Astrocyte of the spinal cord (primary cell): ENCODE measurements at regions not wholly inside any gene's neighbourhood (a gene's known extent, or its start where the extent isn't known, plus 50 kb on each side); places are given as distances from the start of the nearest gene placed in this dataset.
"Not testable (repeated sequence)": the region's sequence is repeated elsewhere in the genome, so short reads cannot be mapped to it uniquely, and the experiment has no call there.

Source experiments
- DNase-seq: peaks from one replicate; pipeline ENCODE4 v3.0.0; 2011; ENCODE audit warnings: low read depth, low spot score
- H3K4me3 ChIP-seq: 2 replicates; pipeline ENCODE4 v1.5.1; 2011; ENCODE audit warnings: low read depth, mild to moderate bottlenecking, low read length, moderate library complexity
- in situ Hi-C: cut with HindIII; loops from 2 replicates; pipeline ENCODE4 v1.10.0; 2017; ENCODE audit warnings: low sequenced_read_pairs
- TF ChIP-seq, protein P1 (sequence below): IDR thresholded peaks from 2 replicates; pipeline ENCODE4 v1.5.1; 2012; ENCODE audit warnings: low read depth, mild to moderate bottlenecking, low read length, inconsistent platforms

DNA sequence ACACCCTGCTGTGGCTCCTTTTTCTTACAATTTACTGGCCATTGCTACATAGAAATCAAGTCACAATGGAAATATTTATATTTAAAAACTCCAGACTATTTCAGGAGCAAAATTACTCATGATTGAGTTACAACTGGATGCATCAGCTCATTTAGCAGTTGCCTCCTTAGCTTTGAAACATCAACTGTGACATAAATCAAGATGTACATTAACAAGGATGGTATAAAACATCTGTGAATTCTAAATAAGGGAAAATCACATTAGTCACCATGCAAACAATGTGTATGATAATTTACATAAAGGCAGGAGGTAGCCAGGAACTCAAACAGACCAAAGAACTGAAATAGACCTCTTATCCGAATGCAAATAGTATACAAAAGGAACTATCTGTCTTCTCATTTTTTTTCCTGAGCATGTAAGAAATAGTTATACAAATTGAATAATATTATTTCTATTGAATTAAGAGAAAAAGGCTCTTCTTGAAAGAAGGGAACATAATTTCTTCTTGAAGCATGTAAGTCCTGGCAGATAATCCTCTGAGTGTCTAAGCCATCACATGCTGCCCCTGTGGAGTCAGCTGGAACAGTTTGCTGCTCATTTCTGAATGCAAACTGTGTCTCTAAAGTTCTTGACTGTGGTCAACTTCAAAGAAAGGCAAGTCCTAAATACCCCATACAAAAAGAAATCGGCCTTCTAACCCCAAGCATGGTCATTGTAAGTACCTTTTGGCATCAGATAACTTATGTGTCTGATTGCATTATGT, 151.2 kb downstream of the NAA11 start:
- in situ Hi-C loops, result no loop called here
- H3K4me3 ChIP-seq, result no peak overlapping the region
- TF ChIP-seq, protein P1, sequence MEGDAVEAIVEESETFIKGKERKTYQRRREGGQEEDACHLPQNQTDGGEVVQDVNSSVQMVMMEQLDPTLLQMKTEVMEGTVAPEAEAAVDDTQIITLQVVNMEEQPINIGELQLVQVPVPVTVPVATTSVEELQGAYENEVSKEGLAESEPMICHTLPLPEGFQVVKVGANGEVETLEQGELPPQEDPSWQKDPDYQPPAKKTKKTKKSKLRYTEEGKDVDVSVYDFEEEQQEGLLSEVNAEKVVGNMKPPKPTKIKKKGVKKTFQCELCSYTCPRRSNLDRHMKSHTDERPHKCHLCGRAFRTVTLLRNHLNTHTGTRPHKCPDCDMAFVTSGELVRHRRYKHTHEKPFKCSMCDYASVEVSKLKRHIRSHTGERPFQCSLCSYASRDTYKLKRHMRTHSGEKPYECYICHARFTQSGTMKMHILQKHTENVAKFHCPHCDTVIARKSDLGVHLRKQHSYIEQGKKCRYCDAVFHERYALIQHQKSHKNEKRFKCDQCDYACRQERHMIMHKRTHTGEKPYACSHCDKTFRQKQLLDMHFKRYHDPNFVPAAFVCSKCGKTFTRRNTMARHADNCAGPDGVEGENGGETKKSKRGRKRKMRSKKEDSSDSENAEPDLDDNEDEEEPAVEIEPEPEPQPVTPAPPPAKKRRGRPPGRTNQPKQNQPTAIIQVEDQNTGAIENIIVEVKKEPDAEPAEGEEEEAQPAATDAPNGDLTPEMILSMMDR, result no peak
- no peak for DNase-seq

DNA sequence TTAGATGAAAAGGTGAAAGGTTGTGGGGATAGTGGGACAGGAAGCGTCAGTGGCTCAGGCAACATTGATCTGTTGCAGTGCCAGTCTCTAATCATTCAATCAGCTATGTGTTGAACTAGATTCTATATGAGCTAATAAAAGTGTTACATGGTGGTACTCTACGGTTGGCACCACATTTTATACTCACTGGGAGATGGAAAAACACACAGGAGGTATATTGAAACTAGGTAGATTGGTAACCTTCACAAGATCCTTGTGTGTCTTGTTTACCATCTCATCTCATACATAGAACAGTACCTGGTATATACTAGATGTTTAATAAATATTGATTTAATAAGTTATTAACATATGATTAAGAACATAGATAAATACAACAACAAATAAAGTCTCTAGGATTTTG, 152.7 kb downstream of the NAA11 start:
- TF ChIP-seq, protein P1, result no peak
- DNase-seq, result no peak
- in situ Hi-C loops, result no loop called here
- H3K4me3 ChIP-seq, result no peak overlapping the region

DNA sequence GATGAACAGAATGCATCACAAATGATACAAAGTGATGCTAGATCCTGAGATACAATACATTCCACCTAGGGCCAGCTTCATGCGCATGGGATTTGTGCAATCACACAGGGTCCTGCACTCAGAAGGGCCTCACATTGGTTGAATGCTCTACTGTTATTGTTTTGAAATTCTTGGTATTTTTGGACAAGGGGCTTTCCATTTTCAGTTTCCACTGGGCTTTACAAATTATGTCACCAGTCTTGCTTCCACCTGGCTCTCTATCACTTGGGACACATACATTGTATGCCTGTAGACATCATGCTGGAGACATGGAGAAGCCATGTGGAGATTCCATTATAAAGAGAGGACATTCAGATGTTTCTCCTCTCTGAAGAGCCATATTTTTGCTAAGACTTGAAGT, 155.8 kb downstream of the NAA11 start:
- H3K4me3 ChIP-seq, result no peak overlapping the region
- TF ChIP-seq, protein P1, result no peak
- no peak for DNase-seq
- in situ Hi-C loops, result no loop called here

DNA sequence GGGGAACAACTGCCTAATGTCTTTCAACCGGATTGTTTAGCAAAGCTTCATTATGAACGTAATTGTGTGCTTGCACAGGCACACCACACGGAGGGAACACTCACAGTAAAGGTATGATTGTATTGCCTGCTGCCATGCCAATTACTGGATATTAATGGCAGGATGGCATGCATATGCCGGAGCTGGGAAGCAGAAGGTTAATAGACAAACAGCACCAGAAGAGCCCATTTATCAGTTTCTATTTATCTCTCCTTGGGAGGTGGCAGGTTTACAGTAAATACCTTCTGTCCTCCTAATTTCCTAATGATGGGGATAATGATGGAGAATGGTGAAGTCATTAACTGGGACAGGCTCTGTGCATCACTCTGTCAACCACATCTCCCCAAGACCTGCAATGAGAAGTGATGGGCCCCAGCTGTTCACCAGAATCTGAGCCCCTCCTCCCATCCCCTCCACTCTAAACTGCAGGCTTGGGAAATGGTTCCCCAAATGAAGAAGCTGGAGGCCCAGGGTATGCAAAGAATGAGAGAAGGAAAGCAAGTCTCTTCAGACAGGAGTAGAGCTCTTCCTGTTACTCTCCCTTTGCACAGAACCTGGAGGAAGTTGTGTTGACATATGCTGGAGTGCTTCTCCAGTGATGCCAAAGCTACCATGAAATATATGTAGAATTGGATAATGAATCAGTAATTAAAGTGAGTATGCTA, 160.8 kb downstream of the NAA11 start:
- no peak overlapping the region for H3K4me3 ChIP-seq
- no peak for DNase-seq
- TF ChIP-seq, protein P1, result no peak
- in situ Hi-C loops, result no loop called here

DNA sequence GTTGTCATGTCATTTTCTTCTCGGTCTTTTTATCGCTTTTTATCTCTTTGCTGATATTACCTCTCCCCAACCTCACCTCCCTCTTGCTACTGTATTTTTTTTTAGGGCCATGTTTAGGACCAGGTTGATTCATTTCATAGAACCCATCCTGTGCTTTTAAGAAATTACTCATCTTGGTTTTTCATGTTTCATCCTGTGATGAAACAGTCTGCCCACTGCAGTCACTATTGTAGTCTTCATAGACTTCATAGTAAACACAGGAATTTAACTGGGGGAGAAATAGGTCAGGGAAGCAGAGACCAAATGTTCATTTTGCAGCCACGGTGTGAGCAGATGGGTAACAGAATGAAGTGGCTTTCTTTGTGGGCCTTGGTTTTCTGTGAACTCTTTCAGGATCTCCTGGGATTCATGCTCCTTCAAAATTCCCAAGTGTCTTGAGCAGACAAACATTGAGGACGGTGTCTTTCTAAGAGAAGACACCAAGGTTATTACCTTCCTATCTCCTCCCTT, 161.8 kb downstream of the NAA11 start:
- in situ Hi-C loops, result no loop called here
- TF ChIP-seq, protein P1, result no peak
- no peak for DNase-seq
- no peak overlapping the region for H3K4me3 ChIP-seq

DNA sequence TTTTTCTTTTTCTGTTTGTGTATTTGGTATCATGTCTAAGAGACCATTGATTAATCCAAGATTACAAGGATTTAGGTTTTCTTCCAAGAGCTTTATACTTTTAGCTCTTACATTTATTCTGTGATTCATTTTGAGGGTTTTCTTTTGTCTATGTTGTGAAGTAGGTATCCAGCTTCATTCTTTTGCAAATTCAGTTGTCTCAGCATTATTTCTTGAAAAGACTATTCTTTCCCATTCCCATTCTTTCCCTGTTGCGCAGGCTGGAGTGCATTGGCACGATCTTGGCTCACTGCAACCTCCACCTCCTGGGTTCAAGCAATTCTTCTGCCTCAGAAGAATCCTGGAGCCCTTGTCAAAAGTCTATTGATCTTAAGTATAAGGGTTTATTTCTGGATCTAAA, 164.9 kb downstream of the NAA11 start:
- H3K4me3 ChIP-seq, result no peak overlapping the region
- in situ Hi-C loops, result no loop called here
- TF ChIP-seq, protein P1, result no peak
- no peak for DNase-seq

DNA sequence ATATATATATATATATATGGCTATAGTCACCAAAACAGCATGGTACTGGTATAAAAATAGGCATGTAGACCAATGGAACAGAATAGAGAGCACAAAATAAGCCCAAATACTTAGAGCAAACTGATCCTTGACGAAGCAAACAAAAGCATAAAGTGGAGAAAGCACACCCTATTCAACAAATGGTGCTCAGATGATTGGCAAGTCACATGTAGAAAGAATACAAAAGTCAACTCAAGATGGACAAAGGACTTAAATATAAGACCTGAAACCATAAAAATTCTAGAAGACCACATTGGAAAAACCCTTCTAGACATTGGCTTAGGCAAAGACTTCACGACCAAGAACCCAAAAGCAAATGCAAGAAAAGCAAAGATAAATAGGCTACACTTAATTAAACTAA, 167.2 kb downstream of the NAA11 start:
- H3K4me3 ChIP-seq, in situ Hi-C loops, DNase-seq: not testable (repeated sequence)
